Adrenal gland (tissue), 9 donors: ENCODE measurements at regions not wholly inside any gene's neighbourhood (a gene's known extent, or its start where the extent isn't known, plus 50 kb on each side); places are given as distances from the start of the nearest gene placed in this dataset.

ENCODE experiments used
- DNase-seq, 7 donors: peaks; one replicate each; pipeline ENCODE4 v3.0.0-alpha.2; 2019 to 2020
- H3K27ac ChIP-seq, 5 donors: fragments of 200-600 bp; sonication (generic) in 4 of 5; 1 replicate in 3 of 5; 2 replicates in 2 of 5; pipeline versions ENCODE4 v1.5.1 to v1.8.0; 2016 to 2020; ENCODE audit warnings: mild to moderate bottlenecking in 1 of 5
- H3K27me3 ChIP-seq: fragments of 200-600 bp; 2 replicates; pipeline ENCODE4 v1.8.0; 2021
- H3K36me3 ChIP-seq, 2 donors: fragments of 200-600 bp; replicated peaks in 1 of 2; 1 replicate in 1 of 2; 2 replicates in 1 of 2; pipeline versions ENCODE4 v1.5.1 to v1.8.0; 2018 to 2022
- H3K4me1 ChIP-seq, 2 donors: fragments of 200-600 bp; replicated peaks in 1 of 2; 1 replicate in 1 of 2; 2 replicates in 1 of 2; pipeline versions ENCODE4 v1.5.1 to v1.8.0; 2018 to 2021
- H3K4me3 ChIP-seq, 4 donors: fragments of 200-600 bp; sonication (generic) in 3 of 4; one replicate each; pipeline ENCODE4 v1.5.1; 2016 to 2018
- H3K9me3 ChIP-seq, 3 donors: fragments of 200-600 bp; sonication (generic) in 1 of 3; replicated peaks in 1 of 3; 1 replicate in 2 of 3; 2 replicates in 1 of 3; pipeline versions ENCODE4 v1.5.1 to v1.8.0; 2016 to 2021
- POLR2A ChIP-seq, 2 donors: fragments of 450-650 bp; IDR thresholded peaks; one replicate each; pipeline ENCODE4 v1.6.1; 2017; ENCODE audit warnings: antibody characterized with exemption in 2 of 2, mild to moderate bottlenecking in 2 of 2, moderate library complexity in 1 of 2
- WGBS, 4 donors: extraction: QIAGEN DNeasy Blood & Tissue Kit in 2 of 4; methylation state at CpG; one replicate each; pipeline versions ENCODE4 v1.1.5 to v1.1.7; 2013 to 2017; 5-methylcytosine and 5-hydroxymethylcytosine counted together
- intact Hi-C, 2 donors: fragments of 100-400 bp; cut with DNase I; formaldehyde crosslinking; loops; one replicate each; pipeline versions ENCODE4 v1.14.1 to v1.15.0; 2022 to 2023
- TF ChIP-seq, protein P1 (sequence below), 6 experiments: fragments of 450-650 bp in 4 of 6; fragments of 200-600 bp in 2 of 6; sonication (generic) in 1 of 6; IDR thresholded peaks; 1 replicate in 5 of 6; 2 replicates in 1 of 6; pipeline versions ENCODE4 v1.5.1 to v1.8.0; 2016 to 2021; ENCODE audit warnings: antibody characterized with exemption in 6 of 6, mild to moderate bottlenecking in 2 of 6, moderate library complexity in 1 of 6
- donor health status: healthy with polysubstance abuse.
- donor health status: Bipolar disorder and iron deficiency.
- donor health status: DM: yes; HTN: yes; CAD: no.
- donor health status: DM: no; HTN: no; CAD: no.
- donor health status: DM: no; HTN: no; CAD: no.

DNA sequence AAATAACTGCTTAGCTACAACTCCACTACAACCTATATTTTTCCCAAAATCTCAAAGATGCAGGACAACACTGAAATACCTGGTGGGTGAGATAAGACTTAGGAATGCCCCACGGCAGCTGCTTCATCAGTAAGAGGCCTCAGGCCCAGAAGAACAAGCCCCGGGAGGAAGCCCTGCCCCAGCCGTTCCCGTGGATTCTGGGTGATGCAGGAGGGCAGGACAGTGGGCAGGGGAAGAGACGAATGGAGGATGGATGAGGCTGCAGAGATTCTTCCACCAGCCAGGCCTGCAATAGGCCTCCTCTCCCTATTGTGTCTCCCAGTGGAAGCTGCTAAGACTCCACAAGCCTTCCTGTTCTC lies 197.9 kb upstream of the HDAC4 start:
- 69 to 86% (median 78%) methylated on average over 5 of the region's 5 CpGs for WGBS, 4 donors

DNA sequence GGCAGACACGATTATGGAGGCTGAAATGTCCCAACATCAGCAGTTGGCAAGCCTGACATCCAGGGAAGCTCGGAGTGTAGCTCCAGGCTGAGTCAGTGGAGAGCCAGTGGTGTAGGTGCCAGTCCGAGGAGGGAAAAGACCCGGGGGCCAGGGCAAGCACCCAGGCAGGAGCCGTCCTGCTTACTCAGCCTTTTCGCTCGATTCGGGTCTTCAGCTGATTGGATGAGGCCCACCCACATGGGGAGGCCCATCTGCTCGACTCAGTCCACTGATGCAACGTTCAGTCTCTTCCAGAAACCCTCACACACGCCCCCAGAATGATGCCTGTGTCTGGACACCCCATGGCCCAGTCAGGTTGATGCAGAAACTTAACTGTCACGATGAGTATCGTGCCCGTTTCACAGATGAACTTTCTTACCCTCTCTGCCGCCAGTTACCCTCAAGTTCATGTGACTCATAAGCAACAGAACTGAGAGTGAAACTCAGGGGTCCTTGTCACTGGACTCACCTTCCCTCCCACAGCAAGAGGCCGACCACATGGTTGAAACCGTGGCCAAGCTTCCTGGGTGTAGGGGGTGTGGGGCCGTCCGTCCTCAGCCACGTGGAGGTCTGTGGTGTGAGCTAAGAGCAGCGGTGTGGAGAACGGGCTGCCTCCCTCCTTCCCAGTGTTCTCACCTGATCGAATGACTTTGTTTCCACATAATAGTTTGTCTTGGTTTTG lies 197.4 kb upstream of the HDAC4 start:
- TF ChIP-seq, protein P1, sequence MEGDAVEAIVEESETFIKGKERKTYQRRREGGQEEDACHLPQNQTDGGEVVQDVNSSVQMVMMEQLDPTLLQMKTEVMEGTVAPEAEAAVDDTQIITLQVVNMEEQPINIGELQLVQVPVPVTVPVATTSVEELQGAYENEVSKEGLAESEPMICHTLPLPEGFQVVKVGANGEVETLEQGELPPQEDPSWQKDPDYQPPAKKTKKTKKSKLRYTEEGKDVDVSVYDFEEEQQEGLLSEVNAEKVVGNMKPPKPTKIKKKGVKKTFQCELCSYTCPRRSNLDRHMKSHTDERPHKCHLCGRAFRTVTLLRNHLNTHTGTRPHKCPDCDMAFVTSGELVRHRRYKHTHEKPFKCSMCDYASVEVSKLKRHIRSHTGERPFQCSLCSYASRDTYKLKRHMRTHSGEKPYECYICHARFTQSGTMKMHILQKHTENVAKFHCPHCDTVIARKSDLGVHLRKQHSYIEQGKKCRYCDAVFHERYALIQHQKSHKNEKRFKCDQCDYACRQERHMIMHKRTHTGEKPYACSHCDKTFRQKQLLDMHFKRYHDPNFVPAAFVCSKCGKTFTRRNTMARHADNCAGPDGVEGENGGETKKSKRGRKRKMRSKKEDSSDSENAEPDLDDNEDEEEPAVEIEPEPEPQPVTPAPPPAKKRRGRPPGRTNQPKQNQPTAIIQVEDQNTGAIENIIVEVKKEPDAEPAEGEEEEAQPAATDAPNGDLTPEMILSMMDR (IDR thresholded peaks at IDR 0.05): no peak
- no peak for TF ChIP-seq POLR2A (IDR thresholded peaks at IDR 0.05)
- Histone ChIP-seq H3K9me3 (no peaks in the 10 kb centered on the region), H3K27me3 (no peaks in the 10 kb centered on the region), H3K4me1 (no peaks in the 10 kb centered on the region), H3K27ac (no peak overlapping the region), H3K4me3 (no peak overlapping the region), H3K36me3 (no peaks in the 10 kb centered on the region)
- DNase-seq: peak in 2 of 7 donors; percentile 7 to 40
- intact Hi-C loops: no loop called here
- 83 to 92% (median 89%) methylated on average over 23 of the region's 23 CpGs for WGBS, 4 donors

More for the DNA sequence above, 197.9 kb upstream of the HDAC4 start:
- Histone ChIP-seq H3K9me3 (no peaks in the 10 kb centered on the region), H3K27me3 (peaks cover 3% of the 10 kb centered on the region), H3K27ac (no peak overlapping the region), H3K4me1 (no peaks in the 10 kb centered on the region), H3K4me3 (no peak overlapping the region), H3K36me3 (no peaks in the 10 kb centered on the region)
- TF ChIP-seq, protein P1 (IDR thresholded peaks at IDR 0.05): no peak
- no peak for TF ChIP-seq POLR2A (IDR thresholded peaks at IDR 0.05)
- intact Hi-C loops: no loop called here
- peak in 3 of 7 donors; percentile 1 to 5 (median 3) for DNase-seq

DNA sequence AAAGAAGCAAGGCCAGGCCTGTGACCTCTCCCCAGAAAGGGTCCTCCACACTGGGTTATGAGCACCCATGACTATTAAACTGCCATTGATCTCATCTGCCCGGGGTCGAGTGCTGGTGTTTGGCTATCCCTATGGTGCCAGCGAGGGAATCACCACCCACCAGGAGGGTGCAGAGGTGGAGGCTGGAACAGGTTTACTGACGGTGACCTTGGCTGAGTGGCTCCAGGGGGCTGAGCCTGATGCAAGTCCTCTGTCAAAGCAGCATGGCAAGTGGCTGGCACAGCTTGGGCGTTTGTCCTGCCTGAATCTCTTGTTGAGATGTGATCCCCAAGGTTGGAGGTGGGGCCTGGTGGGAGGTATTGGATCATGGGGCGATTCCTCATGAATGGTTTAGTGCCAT lies 196.4 kb upstream of the HDAC4 start:
- Histone ChIP-seq H3K9me3 (no peaks in the 10 kb centered on the region), H3K27ac (no peak overlapping the region), H3K36me3 (no peaks in the 10 kb centered on the region), H3K4me3 (no peak overlapping the region), H3K4me1 (no peaks in the 10 kb centered on the region), H3K27me3 (no peaks in the 10 kb centered on the region)
- intact Hi-C loops: no loop called here
- TF ChIP-seq, protein P1 (IDR thresholded peaks at IDR 0.05): no peak
- no peak for TF ChIP-seq POLR2A (IDR thresholded peaks at IDR 0.05)
- 85 to 100% (median 88%) methylated on average over 3 to 6 of the region's 6 CpGs for WGBS, 4 donors
- DNase-seq: peak in 2 of 7 donors; percentile 4 to 42

DNA sequence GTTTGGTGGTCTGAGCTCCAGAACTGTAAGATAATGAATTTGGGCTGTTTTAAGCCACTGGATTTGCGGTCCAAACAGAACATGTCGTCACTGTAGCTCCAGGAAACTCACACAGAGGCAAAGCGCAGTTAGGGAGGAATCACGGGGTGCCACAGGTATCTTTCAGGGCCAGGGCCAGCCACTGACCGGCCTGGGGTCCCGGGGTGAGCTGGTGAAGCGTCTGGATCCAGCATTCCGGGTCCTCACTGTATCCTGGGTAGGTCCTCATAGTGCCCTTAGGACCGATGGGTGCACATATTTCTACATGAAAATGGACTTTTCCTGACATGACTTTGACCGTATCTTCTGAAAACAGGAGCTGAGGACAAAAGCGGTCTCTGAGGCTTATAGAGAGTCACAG lies 196.0 kb upstream of the HDAC4 start:
- no peaks in the 10 kb centered on the region for H3K9me3 ChIP-seq
- DNase-seq: no peak
- H3K36me3 ChIP-seq: no peaks in the 10 kb centered on the region
- intact Hi-C loops: no loop called here
- no peaks in the 10 kb centered on the region for H3K4me1 ChIP-seq
- TF ChIP-seq, protein P1 (IDR thresholded peaks at IDR 0.05): no peak
- no peak for TF ChIP-seq POLR2A (IDR thresholded peaks at IDR 0.05)
- 85 to 93% (median 89%) methylated on average over 8 to 11 of the region's 11 CpGs for WGBS, 4 donors
- no peak overlapping the region for H3K4me3 ChIP-seq
- H3K27me3 ChIP-seq: no peaks in the 10 kb centered on the region
- H3K27ac ChIP-seq: no peak overlapping the region
